Middle frontal gyrus (tissue), 1 donor: ENCODE measurements at regions not wholly inside any gene's neighbourhood (a gene's known extent, or its start where the extent isn't known, plus 50 kb on each side); places are given as distances from the start of the nearest gene placed in this dataset.

Experiments
- DNase-seq: peaks from one replicate; pipeline ENCODE4 v3.0.0-alpha.2; 2015; ENCODE audit warnings: low spot score; ENCODE audit errors: extremely low spot score

- no peak for DNase-seq
These were observed 185.4 kb upstream of the GRIK2 start for GRCh38 chr6:101208152-101208551.

- no peak for DNase-seq
These were observed 180.9 kb upstream of the GRIK2 start for GRCh38 chr6:101212640-101213039.

- DNase-seq = no peak
These were observed 171.5 kb upstream of the GRIK2 start for GRCh38 chr6:101222007-101222406.

DNA sequence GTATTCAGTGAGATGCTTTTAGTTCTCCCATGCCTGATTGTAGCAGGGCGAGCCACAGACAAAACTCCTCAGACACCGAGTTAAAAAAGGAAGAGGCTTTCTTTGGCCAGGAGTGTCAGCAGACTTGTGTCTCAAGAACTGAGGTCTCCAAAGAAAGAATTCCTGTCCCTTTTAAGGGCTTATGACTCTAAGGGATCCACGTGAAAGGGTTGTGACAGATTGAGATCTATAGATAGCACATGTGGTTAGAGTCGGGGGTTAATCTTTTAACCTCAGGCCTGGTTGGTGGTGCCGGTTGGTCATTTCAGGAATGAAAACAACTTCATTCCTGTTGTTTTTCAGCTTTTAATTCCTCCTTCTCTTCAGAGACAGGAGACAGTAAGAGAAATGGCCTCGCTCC, 168.8 kb upstream of the GRIK2 start:
- DNase-seq = no peak

DNA sequence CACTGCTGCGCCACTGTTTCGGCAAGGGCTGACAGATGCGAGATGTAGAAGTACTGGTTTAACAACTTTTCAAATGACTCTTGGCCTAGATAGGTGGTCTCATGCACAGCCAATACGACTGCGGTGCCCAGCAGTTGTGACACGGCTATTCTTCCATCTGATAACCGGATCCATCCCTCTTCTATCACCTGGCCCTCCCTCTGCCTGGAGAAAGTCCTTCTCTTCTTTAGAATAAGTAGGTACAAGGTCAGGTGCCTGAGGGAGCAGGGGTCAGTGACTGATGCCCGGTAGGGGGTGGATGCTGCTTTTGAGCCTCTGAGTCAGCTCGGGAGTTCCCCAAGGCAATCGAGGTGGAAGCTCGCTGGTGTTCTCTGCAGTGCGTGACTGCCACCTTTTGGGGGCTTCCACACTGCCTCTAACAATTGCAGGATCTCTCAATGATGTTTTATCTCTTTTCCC, 166.8 kb upstream of the GRIK2 start:
- no peak for DNase-seq

DNA sequence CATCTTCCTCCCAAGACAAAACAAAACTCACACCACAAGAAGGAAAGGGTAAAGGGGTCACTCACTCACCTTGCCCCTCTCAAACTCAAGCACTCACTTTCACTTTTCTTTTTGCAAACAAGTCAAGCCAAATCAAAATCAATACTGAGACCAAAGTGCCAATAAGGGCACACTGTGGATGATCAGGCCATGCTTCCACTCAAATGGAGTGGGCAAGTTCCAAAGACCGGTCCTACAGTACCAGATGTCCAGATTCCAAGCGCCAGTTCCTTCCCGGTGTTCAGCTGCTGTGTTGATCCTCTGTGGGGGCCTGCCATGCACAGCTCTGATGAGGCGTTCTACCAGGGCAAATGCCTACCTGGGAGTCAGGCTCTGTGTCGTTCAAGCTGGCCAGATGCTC, 162.6 kb upstream of the GRIK2 start:
- DNase-seq = no peak

DNA sequence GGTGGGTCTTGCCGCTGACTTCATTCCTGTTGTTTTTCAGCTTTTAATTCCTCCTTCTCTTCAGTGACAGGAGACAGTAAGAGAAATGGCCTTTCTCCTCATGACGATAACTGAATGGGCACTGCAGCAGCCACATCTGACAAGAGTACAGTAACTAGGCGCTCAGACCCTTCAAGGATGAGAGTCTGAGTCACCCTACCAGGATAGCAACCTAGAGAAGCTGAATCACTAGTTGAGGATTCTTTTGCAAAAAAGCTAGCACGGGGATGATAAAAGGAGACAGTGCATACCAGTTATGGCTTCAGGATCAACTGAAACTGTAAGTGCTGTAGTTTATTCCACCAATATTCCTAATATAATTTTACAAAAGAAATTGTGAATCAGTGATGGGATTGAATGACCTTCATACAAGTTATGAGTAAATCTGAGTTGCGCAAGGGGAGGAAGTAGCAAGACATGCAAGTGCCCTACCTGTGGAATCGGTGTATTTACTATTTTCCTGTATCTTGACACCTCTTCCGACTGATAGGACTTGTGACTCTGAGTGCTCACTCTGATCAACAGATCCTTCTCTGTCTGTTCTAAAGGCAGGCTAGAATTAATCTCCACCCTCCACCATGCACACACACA, 161.8 kb upstream of the GRIK2 start:
- no peak for DNase-seq

GRCh38 chr6:101232961-101233360, 160.5 kb upstream of the GRIK2 start:
- no peak for DNase-seq

- DNase-seq = no peak
These were observed 156.8 kb upstream of the GRIK2 start for GRCh38 chr6:101236709-101237108.

DNA sequence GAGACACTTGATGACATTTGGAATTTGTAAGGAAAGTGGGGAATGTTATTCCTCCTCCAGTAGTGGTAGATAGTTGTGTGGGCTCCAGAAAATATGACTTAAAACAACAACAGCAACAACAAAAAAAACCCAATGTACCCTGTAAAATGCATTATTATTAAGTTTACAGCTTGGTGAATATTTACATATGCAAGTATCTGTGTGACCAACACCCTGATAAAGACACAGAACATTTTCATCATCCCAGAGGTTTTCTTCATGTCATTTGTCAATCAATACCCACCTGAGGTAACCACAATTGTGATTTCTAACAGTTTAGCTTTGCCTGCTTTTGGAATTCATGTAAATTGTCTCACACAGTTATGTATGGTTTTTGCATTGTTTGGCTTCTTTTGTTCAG, 152.1 kb upstream of the GRIK2 start:
- DNase-seq = no peak

- DNase-seq = no peak
These were observed 144.0 kb upstream of the GRIK2 start for GRCh38 chr6:101249470-101249869.

DNA sequence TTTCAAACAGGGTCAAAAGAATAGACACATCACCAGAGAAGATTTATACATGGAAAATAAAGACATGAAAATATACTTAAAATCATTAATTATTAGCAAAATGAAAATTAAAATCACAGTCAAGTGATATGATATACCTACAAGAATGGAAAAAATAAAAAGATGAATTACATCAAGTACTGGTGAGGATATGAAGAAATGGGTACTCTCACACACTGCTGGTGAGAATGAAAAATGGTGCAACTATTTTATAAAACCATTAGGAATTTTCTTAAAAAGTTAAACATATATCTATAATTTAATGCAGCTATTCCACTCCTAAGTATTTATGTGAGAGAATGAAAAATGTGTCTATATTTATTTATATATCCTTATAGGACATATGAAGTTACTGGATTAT, 136.3 kb upstream of the GRIK2 start:
- DNase-seq = no peak

- DNase-seq = no peak
These were observed 134.0 kb upstream of the GRIK2 start for GRCh38 chr6:101259505-101259904.

GRCh38 chr6:101263596-101263995, 129.9 kb upstream of the GRIK2 start:
- DNase-seq = no peak

- no peak for DNase-seq
These were observed 127.4 kb upstream of the GRIK2 start for GRCh38 chr6:101266063-101266462.

- no peak for DNase-seq
These were observed 125.0 kb upstream of the GRIK2 start for GRCh38 chr6:101268541-101268940.

- DNase-seq = no peak
These were observed 118.3 kb upstream of the GRIK2 start for GRCh38 chr6:101275251-101275650.

DNA sequence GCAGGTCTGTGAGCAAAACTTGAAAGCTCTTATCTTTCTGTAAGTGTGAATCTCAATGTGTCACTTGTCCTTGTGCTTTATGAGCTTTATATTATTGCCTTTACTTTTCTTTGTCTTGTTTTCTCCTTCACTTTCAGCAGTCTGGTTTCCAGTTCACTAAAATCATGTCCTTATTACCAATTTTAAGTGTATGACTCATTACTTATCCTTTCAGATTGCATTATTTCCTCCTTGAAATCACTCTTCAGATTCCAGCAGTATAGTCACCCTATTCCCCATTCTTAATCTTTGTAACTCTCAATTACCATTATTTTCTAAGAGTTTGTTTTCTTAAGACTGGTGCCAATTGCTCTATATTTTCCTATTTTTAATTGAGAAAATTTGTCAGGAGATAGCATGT, 117.4 kb upstream of the GRIK2 start:
- DNase-seq = no peak

DNA sequence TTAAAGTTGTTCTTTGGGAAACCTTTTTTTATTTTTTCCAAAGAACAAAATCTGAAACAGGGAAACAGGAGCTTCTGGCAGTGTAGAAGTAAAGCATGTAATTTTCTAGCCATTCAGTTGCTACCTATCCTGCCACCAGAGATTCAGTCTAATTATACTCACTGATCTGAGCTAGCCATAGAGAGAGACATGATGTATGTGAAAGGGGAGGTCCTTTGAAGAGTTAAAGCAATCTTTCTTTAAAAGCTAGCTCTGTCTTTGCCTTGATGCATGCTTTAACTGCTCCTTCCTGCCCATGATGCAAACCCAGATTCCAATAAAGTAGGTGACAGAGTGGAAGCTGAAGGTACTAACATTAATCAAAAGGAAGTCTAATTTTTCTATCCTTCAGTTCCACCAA, 114.1 kb upstream of the GRIK2 start:
- DNase-seq = no peak

DNA sequence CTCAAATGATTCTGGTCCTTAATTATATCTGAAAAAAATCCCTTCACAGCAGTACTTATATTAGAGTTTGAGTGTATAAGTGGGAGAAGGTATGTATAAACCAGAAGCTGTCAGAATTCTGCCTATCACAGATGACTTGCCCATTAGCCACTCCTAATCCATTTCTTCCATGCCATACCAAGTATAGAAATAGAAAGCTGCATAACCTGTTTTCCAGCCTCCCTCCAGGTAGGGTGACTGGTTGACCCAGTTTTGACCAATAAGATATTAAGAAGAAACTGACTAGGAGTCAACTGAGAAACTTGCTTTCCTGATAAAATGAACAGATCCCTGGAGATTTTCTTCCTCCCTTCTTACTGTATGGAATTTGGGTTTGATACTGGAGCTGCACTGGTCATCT, 112.2 kb upstream of the GRIK2 start:
- DNase-seq = no peak

DNA sequence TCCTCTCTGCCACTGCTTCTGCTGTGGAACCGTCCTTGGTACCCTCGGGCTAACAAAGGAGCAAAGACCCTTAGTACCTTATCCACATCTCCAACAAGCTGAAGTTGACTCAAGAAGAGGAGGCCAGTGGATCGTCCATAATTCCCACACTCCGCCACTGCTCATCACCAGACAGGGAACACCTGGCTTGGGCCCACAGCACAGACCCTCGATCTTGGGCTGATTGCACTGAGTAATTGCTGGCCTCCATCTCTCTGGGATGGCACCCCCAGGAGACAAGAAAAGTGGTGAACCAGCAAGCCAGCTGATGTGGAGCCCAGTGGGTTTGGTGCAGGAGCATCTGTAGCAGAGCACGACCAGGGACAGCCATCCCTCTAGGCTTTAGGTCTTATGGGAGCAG, 109.4 kb upstream of the GRIK2 start:
- DNase-seq = no peak

DNA sequence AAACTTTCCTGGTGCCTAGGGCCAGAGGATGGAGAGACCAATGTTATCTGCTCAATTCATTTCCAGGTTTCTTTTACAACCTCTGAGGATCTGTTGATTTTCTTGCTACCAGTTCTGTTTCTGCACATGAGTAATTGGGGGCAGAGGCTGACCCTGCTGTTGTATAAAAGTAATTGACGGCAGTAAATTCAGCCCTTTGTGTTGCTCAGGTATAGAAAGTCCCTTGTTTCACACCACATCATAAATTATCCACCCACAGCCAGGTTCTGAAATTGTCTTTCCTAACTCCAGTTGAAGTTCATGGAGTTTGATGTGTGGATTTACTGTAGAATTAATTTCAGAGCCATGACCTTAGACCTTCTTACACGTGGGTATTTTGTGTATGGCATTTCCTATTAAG, 107.4 kb upstream of the GRIK2 start:
- DNase-seq = no peak

GRCh38 chr6:101290346-101290745, 103.2 kb upstream of the GRIK2 start:
- DNase-seq = no peak

- no peak for DNase-seq
These were observed 99.4 kb upstream of the GRIK2 start for GRCh38 chr6:101294051-101294638.
